Panc1 (cell line): ENCODE measurements at regions not wholly inside any gene's neighbourhood (a gene's known extent, or its start where the extent isn't known, plus 50 kb on each side); places are given as distances from the start of the nearest gene placed in this dataset.

ENCODE experiments used
- POLR2AphosphoS5 ChIP-seq: IDR thresholded peaks from 2 replicates; pipeline ENCODE4 v1.6.1; 2012; ENCODE audit warnings: mild to moderate bottlenecking, low read depth, low read length, moderate library complexity
- SIN3A ChIP-seq: IDR thresholded peaks from 2 replicates; pipeline ENCODE4 v1.6.1; 2012; ENCODE audit warnings: low read depth, mild to moderate bottlenecking, low read length, moderate library complexity, borderline replicate concordance; ENCODE audit not compliant: insufficient read depth
- TCF7L2 ChIP-seq: IDR thresholded peaks from 2 replicates; pipeline ENCODE4 v1.6.1; 2011; ENCODE audit warnings: mild to moderate bottlenecking, low read depth, low read length, inconsistent platforms
- TF ChIP-seq, protein P1 (sequence below): fragments of 450-650 bp; IDR thresholded peaks from 2 replicates; pipeline ENCODE4 v1.5.1; 2017; ENCODE audit warnings: mild to moderate bottlenecking

DNA sequence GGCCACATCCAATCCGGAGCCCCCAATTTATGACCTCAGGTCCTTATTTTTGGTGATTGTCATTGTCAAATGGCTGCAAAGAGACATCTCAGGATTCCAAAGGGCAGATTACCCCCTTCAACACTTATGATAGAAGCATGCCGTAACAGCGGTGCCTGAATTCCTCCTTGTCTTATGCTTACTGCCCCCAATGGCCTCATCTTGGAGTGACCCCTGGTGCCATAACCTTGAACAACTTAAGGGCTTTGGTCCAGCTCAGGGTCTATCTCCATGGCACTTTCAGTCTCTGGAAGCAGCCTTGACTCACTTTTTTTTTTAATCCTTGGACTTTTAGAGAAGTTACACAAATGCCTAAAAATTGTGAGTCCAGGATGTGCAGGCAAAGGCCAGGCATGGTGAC, 171.6 kb upstream of the ZNF507 start:
- TF ChIP-seq, protein P1, sequence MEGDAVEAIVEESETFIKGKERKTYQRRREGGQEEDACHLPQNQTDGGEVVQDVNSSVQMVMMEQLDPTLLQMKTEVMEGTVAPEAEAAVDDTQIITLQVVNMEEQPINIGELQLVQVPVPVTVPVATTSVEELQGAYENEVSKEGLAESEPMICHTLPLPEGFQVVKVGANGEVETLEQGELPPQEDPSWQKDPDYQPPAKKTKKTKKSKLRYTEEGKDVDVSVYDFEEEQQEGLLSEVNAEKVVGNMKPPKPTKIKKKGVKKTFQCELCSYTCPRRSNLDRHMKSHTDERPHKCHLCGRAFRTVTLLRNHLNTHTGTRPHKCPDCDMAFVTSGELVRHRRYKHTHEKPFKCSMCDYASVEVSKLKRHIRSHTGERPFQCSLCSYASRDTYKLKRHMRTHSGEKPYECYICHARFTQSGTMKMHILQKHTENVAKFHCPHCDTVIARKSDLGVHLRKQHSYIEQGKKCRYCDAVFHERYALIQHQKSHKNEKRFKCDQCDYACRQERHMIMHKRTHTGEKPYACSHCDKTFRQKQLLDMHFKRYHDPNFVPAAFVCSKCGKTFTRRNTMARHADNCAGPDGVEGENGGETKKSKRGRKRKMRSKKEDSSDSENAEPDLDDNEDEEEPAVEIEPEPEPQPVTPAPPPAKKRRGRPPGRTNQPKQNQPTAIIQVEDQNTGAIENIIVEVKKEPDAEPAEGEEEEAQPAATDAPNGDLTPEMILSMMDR, result no peak
- TF ChIP-seq POLR2AphosphoS5 (no peak), SIN3A (no peak), TCF7L2 (no peak)
